Fibroblast of lung (primary cell): ENCODE measurements at regions not wholly inside any gene's neighbourhood (a gene's known extent, or its start where the extent isn't known, plus 50 kb on each side); places are given as distances from the start of the nearest gene placed in this dataset.

Experiments
- DNase-seq, 2 donors: peaks; one replicate each; pipeline versions ENCODE4 v3.0.0 to v3.0.0-alpha.2; 2010; ENCODE audit warnings: low read depth in 2 of 2
- H2AFZ ChIP-seq: 2 replicates; pipeline ENCODE4 v1.5.1; 2012; ENCODE audit warnings: low read length, control low read depth, inconsistent platforms
- H3K27ac ChIP-seq: 2 replicates; pipeline ENCODE4 v1.5.1; 2011; ENCODE audit warnings: low read length, control low read depth; ENCODE audit not compliant: insufficient read depth
- H3K27me3 ChIP-seq: 2 replicates; pipeline ENCODE4 v1.5.1; 2011; ENCODE audit warnings: mild to moderate bottlenecking, low read length; ENCODE audit not compliant: control insufficient read depth, insufficient read depth
- H3K36me3 ChIP-seq: 2 replicates; pipeline ENCODE4 v1.5.1; 2011; ENCODE audit warnings: low read length; ENCODE audit not compliant: control insufficient read depth, insufficient read depth
- H3K4me1 ChIP-seq: 2 replicates; pipeline ENCODE4 v1.5.1; 2011; ENCODE audit warnings: low read length; ENCODE audit not compliant: control insufficient read depth, insufficient read depth; ENCODE audit errors: extremely low read depth
- H3K4me2 ChIP-seq: 2 replicates; pipeline ENCODE4 v1.5.1; 2011; ENCODE audit warnings: low read length, control low read depth; ENCODE audit not compliant: insufficient read depth; ENCODE audit errors: extremely low read depth
- H3K4me3 ChIP-seq, 4 experiments: fragments of 200-600 bp in 1 of 4; sonication (generic) in 1 of 4; replicated peaks in 1 of 4; 2 replicates each; pipeline ENCODE4 v1.5.1; 2011 to 2016; ENCODE audit warnings: low read length in 4 of 4, low read depth in 3 of 4, mild to moderate bottlenecking in 3 of 4, control low read depth in 2 of 4, inconsistent platforms in 1 of 4, mixed read lengths in 1 of 4; ENCODE audit not compliant: insufficient read depth in 1 of 4; ENCODE audit errors: control extremely low read depth in 1 of 4
- H3K79me2 ChIP-seq: 2 replicates; pipeline ENCODE4 v1.5.1; 2012; ENCODE audit warnings: mild to moderate bottlenecking, low read length, inconsistent platforms; ENCODE audit not compliant: control insufficient read depth, insufficient read depth
- H3K9ac ChIP-seq: 2 replicates; pipeline ENCODE4 v1.5.1; 2011; ENCODE audit warnings: mild to moderate bottlenecking, low read length, control low read depth; ENCODE audit not compliant: insufficient read depth
- H3K9me3 ChIP-seq: 2 replicates; pipeline ENCODE4 v1.5.1; 2012; ENCODE audit warnings: low read depth, low read length; ENCODE audit not compliant: control insufficient read depth, insufficient read depth
- H4K20me1 ChIP-seq: 2 replicates; pipeline ENCODE4 v1.5.1; 2011; ENCODE audit warnings: low read length; ENCODE audit not compliant: control insufficient read depth, insufficient read depth; ENCODE audit errors: extremely low read depth
- EZH2 ChIP-seq: IDR thresholded peaks from 2 replicates; pipeline ENCODE4 v1.5.1; 2012; ENCODE audit warnings: low read length, control low read depth, mild to moderate bottlenecking; ENCODE audit errors: missing control alignments
- TF ChIP-seq, protein P1 (sequence below), 2 donors: IDR thresholded peaks in 1 of 2; conservative IDR thresholded peaks in 1 of 2; 1 replicate in 1 of 2; 2 replicates in 1 of 2; pipeline ENCODE4 v1.5.1; 2011 to 2012; ENCODE audit warnings: low read length in 2 of 2, control low read depth in 1 of 2, inconsistent platforms in 1 of 2, low read depth in 1 of 2, mild to moderate bottlenecking in 1 of 2

DNA sequence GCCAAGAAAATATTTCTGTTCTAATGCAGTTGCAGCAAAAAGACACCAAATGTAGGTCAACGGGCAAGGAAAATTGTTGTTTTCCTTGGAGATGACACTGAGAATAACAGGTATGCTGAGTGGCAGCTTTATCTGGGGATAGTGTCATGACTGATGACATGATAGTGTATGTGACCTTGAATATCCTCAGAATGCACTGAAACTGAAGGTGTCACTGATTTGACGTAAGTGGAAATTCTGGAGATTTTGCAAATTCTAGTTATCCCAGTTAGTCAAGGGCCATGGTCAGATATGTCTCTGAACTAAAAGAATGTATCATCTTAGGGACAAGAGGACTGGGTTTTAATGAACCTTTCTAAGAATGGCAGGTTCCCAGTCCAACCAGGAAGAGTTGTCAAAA is 138.0 kb upstream of the C9orf72 start:
- no peak for DNase-seq
- no peaks in the 10 kb centered on the region for H3K79me2 ChIP-seq
- TF ChIP-seq, protein P1, sequence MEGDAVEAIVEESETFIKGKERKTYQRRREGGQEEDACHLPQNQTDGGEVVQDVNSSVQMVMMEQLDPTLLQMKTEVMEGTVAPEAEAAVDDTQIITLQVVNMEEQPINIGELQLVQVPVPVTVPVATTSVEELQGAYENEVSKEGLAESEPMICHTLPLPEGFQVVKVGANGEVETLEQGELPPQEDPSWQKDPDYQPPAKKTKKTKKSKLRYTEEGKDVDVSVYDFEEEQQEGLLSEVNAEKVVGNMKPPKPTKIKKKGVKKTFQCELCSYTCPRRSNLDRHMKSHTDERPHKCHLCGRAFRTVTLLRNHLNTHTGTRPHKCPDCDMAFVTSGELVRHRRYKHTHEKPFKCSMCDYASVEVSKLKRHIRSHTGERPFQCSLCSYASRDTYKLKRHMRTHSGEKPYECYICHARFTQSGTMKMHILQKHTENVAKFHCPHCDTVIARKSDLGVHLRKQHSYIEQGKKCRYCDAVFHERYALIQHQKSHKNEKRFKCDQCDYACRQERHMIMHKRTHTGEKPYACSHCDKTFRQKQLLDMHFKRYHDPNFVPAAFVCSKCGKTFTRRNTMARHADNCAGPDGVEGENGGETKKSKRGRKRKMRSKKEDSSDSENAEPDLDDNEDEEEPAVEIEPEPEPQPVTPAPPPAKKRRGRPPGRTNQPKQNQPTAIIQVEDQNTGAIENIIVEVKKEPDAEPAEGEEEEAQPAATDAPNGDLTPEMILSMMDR (conservative IDR thresholded peaks at IDR 0.05 in 1 of 2, IDR thresholded peaks at IDR 0.05 in 1 of 2; ENCODE audit: low read depth in 1 of 2, low read length in 2 of 2), result no peak
- no peak for TF ChIP-seq EZH2
- no peak overlapping the region for H3K4me2 ChIP-seq
- H3K27ac ChIP-seq, result no peak overlapping the region
- no peaks in the 10 kb centered on the region for H3K4me1 ChIP-seq
- H3K9me3 ChIP-seq, result no peaks in the 10 kb centered on the region
- no peaks in the 10 kb centered on the region for H4K20me1 ChIP-seq
- no peaks in the 10 kb centered on the region for H3K36me3 ChIP-seq
- no peak overlapping the region for H3K9ac ChIP-seq
- no peak overlapping the region for H3K4me3 ChIP-seq
- H3K27me3 ChIP-seq, result no peaks in the 10 kb centered on the region
- no peak overlapping the region for H2AFZ ChIP-seq

DNA sequence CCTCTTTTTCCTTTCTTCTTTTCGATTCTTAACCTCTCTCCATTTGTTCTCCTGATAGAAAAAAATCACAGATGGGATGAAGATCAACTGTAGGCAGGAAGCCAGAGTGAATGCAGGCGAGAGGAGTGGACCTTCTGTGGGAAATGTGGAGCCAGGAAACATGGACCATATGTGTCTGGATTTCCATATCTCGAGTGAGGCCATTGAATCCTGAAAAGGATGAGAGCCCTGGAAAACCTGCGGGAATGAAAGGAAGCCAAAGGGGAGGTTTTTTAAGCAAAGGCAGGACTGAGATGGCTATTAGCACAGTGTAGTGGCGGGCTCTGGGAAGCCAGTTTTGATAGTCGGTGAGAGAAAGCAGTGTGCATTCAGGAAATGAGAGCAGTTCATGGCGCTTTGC is 139.5 kb upstream of the C9orf72 start:
- H3K4me1 ChIP-seq, result no peaks in the 10 kb centered on the region
- H3K4me3 ChIP-seq, result no peak overlapping the region
- H3K36me3 ChIP-seq, result no peaks in the 10 kb centered on the region
- DNase-seq, result no peak
- no peak overlapping the region for H3K27ac ChIP-seq
- H2AFZ ChIP-seq, result no peak overlapping the region
- no peak overlapping the region for H3K9ac ChIP-seq
- H3K27me3 ChIP-seq, result no peaks in the 10 kb centered on the region
- no peak overlapping the region for H3K4me2 ChIP-seq
- no peaks in the 10 kb centered on the region for H4K20me1 ChIP-seq
- H3K9me3 ChIP-seq, result no peaks in the 10 kb centered on the region
- H3K79me2 ChIP-seq, result no peaks in the 10 kb centered on the region
- no peak for TF ChIP-seq EZH2
- TF ChIP-seq, protein P1 (conservative IDR thresholded peaks at IDR 0.05 in 1 of 2, IDR thresholded peaks at IDR 0.05 in 1 of 2; ENCODE audit: low read depth in 1 of 2, low read length in 2 of 2), result no peak

DNA sequence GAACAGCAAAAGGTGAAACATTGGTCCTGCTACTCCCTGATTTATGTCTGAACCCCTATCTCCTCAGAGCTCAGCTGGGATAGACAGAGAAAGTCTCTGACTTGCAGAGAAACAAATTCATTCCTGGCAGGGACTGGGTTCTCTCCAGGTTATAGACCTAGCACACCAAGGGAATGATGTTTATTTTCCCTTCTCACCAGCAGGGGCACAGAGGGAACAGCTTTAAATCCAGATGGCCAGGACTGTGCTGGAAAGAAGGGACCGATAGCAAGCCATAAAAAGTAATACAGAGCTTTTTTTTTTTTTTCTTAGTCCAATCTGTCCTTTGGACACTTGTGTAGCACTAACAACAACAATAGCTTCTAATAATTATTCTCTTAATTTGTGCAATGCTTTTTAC is 141.1 kb upstream of the C9orf72 start:
- TF ChIP-seq EZH2, result no peak
- TF ChIP-seq, protein P1 (conservative IDR thresholded peaks at IDR 0.05 in 1 of 2, IDR thresholded peaks at IDR 0.05 in 1 of 2; ENCODE audit: low read depth in 1 of 2, low read length in 2 of 2), result no peak

More for the DNA sequence above, 141.1 kb upstream of the C9orf72 start:
- Histone ChIP-seq H3K9ac (no peak overlapping the region), H3K27ac (no peak overlapping the region), H4K20me1 (no peaks in the 10 kb centered on the region), H3K4me2 (no peak overlapping the region), H3K4me1 (no peaks in the 10 kb centered on the region), H3K79me2 (no peaks in the 10 kb centered on the region), H3K36me3 (no peaks in the 10 kb centered on the region), H3K27me3 (no peaks in the 10 kb centered on the region), H3K4me3 (no peak overlapping the region), H2AFZ (no peak overlapping the region), H3K9me3 (no peaks in the 10 kb centered on the region)
- no peak for DNase-seq
